GM12878 (cell line): ENCODE measurements at regions not wholly inside any gene's neighbourhood (a gene's known extent, or its start where the extent isn't known, plus 50 kb on each side); places are given as distances from the start of the nearest gene placed in this dataset.

Experiments used
- ATAC-seq: fragments of 200-7000 bp; cut with Tn5 transposase; 3 replicates; pipeline ENCODE4 v1.9.1; 2020; ENCODE audit warnings: mild to moderate bottlenecking, moderate library complexity
- BruUV-seq: library from RNA; stranded (reverse); fragments of 400-500 nt; replicated peaks from 2 replicates; lab custom pipeline; 2021; lab: Mats Ljungman, UMichigan
- CTCF ChIA-PET: fragments of 300-600 bp; sonication (Branson Sonifier 250); formaldehyde crosslinking; extraction: SDS; loops from one replicate; lab custom pipeline; 2021; ENCODE audit warnings: inconsistent platforms; lab: Yijun Ruan, JAX
- POLR2A ChIA-PET: fragments of 350-600 bp; formaldehyde crosslinking; extraction: SDS; loops from one replicate; lab custom pipeline; 2021; ENCODE audit warnings: inconsistent platforms; lab: Charles Lee
- RAD21 ChIA-PET: fragments of 300-600 bp; sonication (Branson Sonifier 250); formaldehyde crosslinking; loops from one replicate; lab custom pipeline; 2023; ENCODE audit warnings: antibody characterized with exemption; ENCODE audit not compliant: unreplicated experiment; lab: Charles Lee
- SMC1A ChIA-PET: fragments of 300-600 bp; sonication (Branson Sonifier 250); formaldehyde crosslinking; loops from one replicate; lab custom pipeline; 2023; ENCODE audit not compliant: unreplicated experiment, uncharacterized antibody; lab: Charles Lee
- DNase-seq: peaks from one replicate; pipeline ENCODE4 v3.0.0-alpha.2; 2011; ENCODE audit warnings: low read depth, low spot score
- FAIRE-seq: peaks from 3 replicates; lab custom pipeline; 2011; peaks lifted over from hg19 to GRCh38; lab: Jason Lieb, UNC
- H2AFZ ChIP-seq: 2 replicates; pipeline ENCODE4 v1.6.0; 2011; ENCODE audit warnings: low read depth, low read length, control low read depth; ENCODE audit not compliant: control insufficient read depth
- H3K27ac ChIP-seq: 2 replicates; pipeline ENCODE4 v1.5.1; 2011; ENCODE audit warnings: control low read depth; ENCODE audit not compliant: control insufficient read depth, insufficient read depth
- H3K27me3 ChIP-seq, 2 experiments: replicated peaks in 1 of 2; 2 replicates each; pipeline versions ENCODE4 v1.6.0 to v1.6.1; 2011; ENCODE audit warnings: low read length in 1 of 2; ENCODE audit not compliant: control insufficient read depth in 2 of 2, insufficient read depth in 2 of 2
- H3K36me3 ChIP-seq, 2 experiments: 2 replicates each; pipeline ENCODE4 v1.5.1; 2011; ENCODE audit warnings: low read length in 1 of 2; ENCODE audit not compliant: control insufficient read depth in 2 of 2, insufficient read depth in 2 of 2
- H3K4me1 ChIP-seq: 2 replicates; pipeline ENCODE4 v1.6.1; 2011; ENCODE audit warnings: mild to moderate bottlenecking, low read length, moderate library complexity, mixed read lengths; ENCODE audit not compliant: control insufficient read depth, insufficient read depth
- H3K4me2 ChIP-seq: 2 replicates; pipeline ENCODE4 v1.6.0; 2011; ENCODE audit warnings: control low read depth; ENCODE audit not compliant: control insufficient read depth, insufficient read depth
- H3K4me3 ChIP-seq: fragments of 200-600 bp; sonication (generic); 2 replicates; pipeline ENCODE4 v1.5.1; 2016
- H3K79me2 ChIP-seq: 2 replicates; pipeline ENCODE4 v1.6.0; 2011; ENCODE audit warnings: low read length; ENCODE audit not compliant: control insufficient read depth, insufficient read depth
- H3K9ac ChIP-seq: 2 replicates; pipeline ENCODE4 v1.8.0; 2011; ENCODE audit warnings: low read length, control low read depth, mixed read lengths; ENCODE audit not compliant: control insufficient read depth, insufficient read depth
- H3K9me3 ChIP-seq: replicated peaks from 3 replicates; pipeline ENCODE4 v1.5.1; 2011; ENCODE audit warnings: mild to moderate bottlenecking, low read length; ENCODE audit not compliant: control insufficient read depth, insufficient read depth
- H4K20me1 ChIP-seq: 2 replicates; pipeline ENCODE4 v1.6.0; 2011; ENCODE audit not compliant: control insufficient read depth, insufficient read depth
- WGBS: methylation state at CpG from one replicate; pipeline ENCODE4 v1.1.6; 2016; ENCODE audit warnings: low lambda C conversion rate; ENCODE audit not compliant: insufficient replicate concordance, insufficient coverage; ENCODE audit errors: missing lambda C conversion rate; 5-methylcytosine and 5-hydroxymethylcytosine counted together
- in situ Hi-C: fragments of 300-500 bp; cut with MboI; formaldehyde crosslinking; loops from 9 replicates; pipeline ENCODE4 v1.14.3; 2018; ENCODE audit warnings: mixed read lengths
- intact Hi-C: fragments of 100-400 bp; cut with micrococcal nuclease; formaldehyde crosslinking; loops from one replicate; pipeline ENCODE4 v1.14.2; 2022; ENCODE audit not compliant: unreplicated experiment
- TF ChIP-seq, protein P1 (sequence below): fragments of 450-650 bp; IDR thresholded peaks from 2 replicates; pipeline ENCODE4 v1.6.1; 2017; ENCODE audit warnings: borderline replicate concordance
- TF ChIP-seq, protein P2 (sequence below): fragments of 450-650 bp; IDR thresholded peaks from 2 replicates; pipeline ENCODE4 v1.6.1; 2018; ENCODE audit warnings: mild to moderate bottlenecking, low read depth, moderate library complexity; ENCODE audit not compliant: partially characterized antibody

DNA sequence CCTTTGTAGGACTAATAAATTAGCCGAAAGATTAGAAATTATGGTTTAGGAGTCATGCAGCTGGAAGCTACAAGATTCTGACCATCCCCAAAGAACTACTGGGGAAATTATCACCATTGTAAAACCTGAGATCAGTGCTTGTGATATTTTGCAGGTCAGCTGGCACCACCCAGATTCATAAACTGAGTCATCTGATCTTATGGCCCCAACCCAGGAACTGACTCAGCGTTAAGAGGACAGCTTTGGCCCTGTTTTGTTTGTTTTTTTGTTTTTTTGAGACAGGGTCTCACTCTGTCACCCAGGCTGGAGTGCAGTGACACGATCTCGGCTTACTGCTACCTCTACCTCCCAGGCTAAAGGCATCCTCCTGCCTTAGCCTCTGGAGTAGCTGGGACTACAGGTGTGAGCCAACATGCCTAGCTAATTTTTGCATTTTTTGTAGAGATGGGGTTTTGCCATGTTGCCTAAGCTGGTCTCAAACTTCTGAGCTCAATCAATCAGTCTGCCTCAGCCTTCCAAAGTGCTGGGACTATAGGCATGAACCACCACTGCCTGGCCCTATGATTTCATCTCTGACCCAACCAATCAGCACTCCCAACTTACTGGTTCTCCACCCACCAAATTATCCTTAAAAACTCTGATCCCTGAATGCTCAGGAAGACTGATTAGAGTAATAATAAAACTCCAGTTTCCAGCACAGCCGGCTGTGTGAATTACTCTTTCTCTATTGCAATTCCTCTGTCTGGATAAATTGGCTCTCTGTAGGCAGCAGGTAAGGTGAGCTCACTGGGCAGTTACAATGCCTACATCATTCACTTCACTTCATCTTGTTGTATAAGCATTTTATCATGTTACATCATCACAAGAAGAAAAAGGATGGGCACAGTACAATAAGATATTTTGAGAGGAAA is 79.4 kb upstream of the KSR1 start:
- no peak overlapping the region for H3K4me2 ChIP-seq
- H2AFZ ChIP-seq = no peak overlapping the region
- H3K36me3 ChIP-seq = no peaks in the 10 kb centered on the region
- no TSS peak for BruUV-seq
- ChIA-PET SMC1A (interaction anchor here (1.3 kb wide), 1 partner anchor 48 kb away, joined by 3 read pairs; no protein-coding TSS in a partner anchor), CTCF (interaction anchor here (0.9 to 3.0 kb wide), 3 partner anchors 221 to 275 kb away, joined by 3 to 11 read pairs (median 3); no protein-coding TSS in a partner anchor), RAD21 (interaction anchor here (0.9 kb wide), 1 partner anchor 223 kb away, joined by 3 read pairs; no protein-coding TSS in a partner anchor), POLR2A (no interaction called here)
- H3K9ac ChIP-seq = no peak overlapping the region
- H3K27me3 ChIP-seq = no peaks in the 10 kb centered on the region
- 78% methylated on average over 5 of the region's 5 CpGs for WGBS
- TF ChIP-seq, protein P1, sequence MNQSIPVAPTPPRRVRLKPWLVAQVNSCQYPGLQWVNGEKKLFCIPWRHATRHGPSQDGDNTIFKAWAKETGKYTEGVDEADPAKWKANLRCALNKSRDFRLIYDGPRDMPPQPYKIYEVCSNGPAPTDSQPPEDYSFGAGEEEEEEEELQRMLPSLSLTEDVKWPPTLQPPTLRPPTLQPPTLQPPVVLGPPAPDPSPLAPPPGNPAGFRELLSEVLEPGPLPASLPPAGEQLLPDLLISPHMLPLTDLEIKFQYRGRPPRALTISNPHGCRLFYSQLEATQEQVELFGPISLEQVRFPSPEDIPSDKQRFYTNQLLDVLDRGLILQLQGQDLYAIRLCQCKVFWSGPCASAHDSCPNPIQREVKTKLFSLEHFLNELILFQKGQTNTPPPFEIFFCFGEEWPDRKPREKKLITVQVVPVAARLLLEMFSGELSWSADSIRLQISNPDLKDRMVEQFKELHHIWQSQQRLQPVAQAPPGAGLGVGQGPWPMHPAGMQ = no peak
- TF ChIP-seq, protein P2, sequence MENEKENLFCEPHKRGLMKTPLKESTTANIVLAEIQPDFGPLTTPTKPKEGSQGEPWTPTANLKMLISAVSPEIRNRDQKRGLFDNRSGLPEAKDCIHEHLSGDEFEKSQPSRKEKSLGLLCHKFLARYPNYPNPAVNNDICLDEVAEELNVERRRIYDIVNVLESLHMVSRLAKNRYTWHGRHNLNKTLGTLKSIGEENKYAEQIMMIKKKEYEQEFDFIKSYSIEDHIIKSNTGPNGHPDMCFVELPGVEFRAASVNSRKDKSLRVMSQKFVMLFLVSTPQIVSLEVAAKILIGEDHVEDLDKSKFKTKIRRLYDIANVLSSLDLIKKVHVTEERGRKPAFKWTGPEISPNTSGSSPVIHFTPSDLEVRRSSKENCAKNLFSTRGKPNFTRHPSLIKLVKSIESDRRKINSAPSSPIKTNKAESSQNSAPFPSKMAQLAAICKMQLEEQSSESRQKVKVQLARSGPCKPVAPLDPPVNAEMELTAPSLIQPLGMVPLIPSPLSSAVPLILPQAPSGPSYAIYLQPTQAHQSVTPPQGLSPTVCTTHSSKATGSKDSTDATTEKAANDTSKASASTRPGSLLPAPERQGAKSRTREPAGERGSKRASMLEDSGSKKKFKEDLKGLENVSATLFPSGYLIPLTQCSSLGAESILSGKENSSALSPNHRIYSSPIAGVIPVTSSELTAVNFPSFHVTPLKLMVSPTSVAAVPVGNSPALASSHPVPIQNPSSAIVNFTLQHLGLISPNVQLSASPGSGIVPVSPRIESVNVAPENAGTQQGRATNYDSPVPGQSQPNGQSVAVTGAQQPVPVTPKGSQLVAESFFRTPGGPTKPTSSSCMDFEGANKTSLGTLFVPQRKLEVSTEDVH = no peak
- FAIRE-seq (no peak), ATAC-seq (no peak), DNase-seq (no peak)
- H3K27ac ChIP-seq = no peak overlapping the region
- no peaks in the 10 kb centered on the region for H3K79me2 ChIP-seq
- no peak overlapping the region for H3K4me3 ChIP-seq
- H3K4me1 ChIP-seq = peaks cover 6% of the 10 kb centered on the region
- no peaks in the 10 kb centered on the region for H4K20me1 ChIP-seq
- in situ Hi-C loops = no loop called here
- H3K9me3 ChIP-seq = no peaks in the 10 kb centered on the region; the same call in none of the 3 replicates
- intact Hi-C loops = no loop called here
